ENCODE measurements at regions not wholly inside any gene's neighbourhood (a gene's known extent, or its start where the extent isn't known, plus 50 kb on each side); places are given as distances from the start of the nearest gene placed in this dataset.

GRCh38 chr5:110945874-110946436, 125.6 kb upstream of the TSLP start:
- Histone ChIP-seq H3K4me1 (no peaks in the 10 kb centered on the region), H3K27ac (no peak overlapping the region), H3K9me3 (no peaks in the 10 kb centered on the region), H3K4me3 (no peak overlapping the region), H3K36me3 (no peaks in the 10 kb centered on the region), H3K27me3 (replicated peaks in 1 of 7) (no peaks in the 10 kb centered on the region)
- intact Hi-C loops (cut with DNase I; ENCODE audit: low total_unique reads), result no loop called here
- no peak for TF ChIP-seq POLR2A (IDR thresholded peaks at IDR 0.05)
- no peak for TF ChIP-seq POLR2AphosphoS5 (IDR thresholded peaks at IDR 0.05)
- no peak for TF ChIP-seq CTCF (IDR thresholded peaks at IDR 0.05 in 8 of 11, conservative IDR thresholded peaks at IDR 0.05 in 3 of 11)
- 59 to 82% (median 70%) methylated on average over 3 of the region's 3 CpGs for WGBS, 5 donors
- no peak for DNase-seq

GRCh38 chr5:110951373-110951791, 120.1 kb upstream of the TSLP start:
- Histone ChIP-seq H3K36me3 (no peaks in the 10 kb centered on the region), H3K27ac (no peak overlapping the region), H3K4me1 (no peaks in the 10 kb centered on the region), H3K9me3 (peaks cover 0 to 4% (median 0%) of the 10 kb centered on the region in 8 donors), H3K4me3 (no peak overlapping the region), H3K27me3 (replicated peaks in 1 of 7) (peaks cover 0 to 3% (median 0%) of the 10 kb centered on the region in 7 donors)
- DNase-seq, result no peak
- intact Hi-C loops (cut with DNase I; ENCODE audit: low total_unique reads), result no loop called here
- 75 to 90% (median 81%) methylated on average over 2 of the region's 2 CpGs for WGBS, 5 donors
- TF ChIP-seq POLR2A (IDR thresholded peaks at IDR 0.05) (no peak), POLR2AphosphoS5 (IDR thresholded peaks at IDR 0.05) (no peak), CTCF (IDR thresholded peaks at IDR 0.05 in 8 of 11, conservative IDR thresholded peaks at IDR 0.05 in 3 of 11) (no peak)

GRCh38 chr5:110956280-110956912, 115.1 kb upstream of the TSLP start:
- DNase-seq, result peak; percentile 70
- WGBS, 5 donors, result 46 to 77% (median 65%) methylated on average over 14 to 20 of the region's 20 CpGs
- intact Hi-C loops (cut with DNase I; ENCODE audit: low total_unique reads), result no loop called here

More at GRCh38 chr5:110956280-110956912, 115.1 kb upstream of the TSLP start:
- no peaks in the 10 kb centered on the region for H3K4me1 ChIP-seq
- H3K4me3 ChIP-seq, result no peak overlapping the region
- H3K36me3 ChIP-seq, result no peaks in the 10 kb centered on the region
- no peak for TF ChIP-seq CTCF (IDR thresholded peaks at IDR 0.05 in 8 of 11, conservative IDR thresholded peaks at IDR 0.05 in 3 of 11)
- no peak for TF ChIP-seq POLR2A (IDR thresholded peaks at IDR 0.05)
- no peak for TF ChIP-seq POLR2AphosphoS5 (IDR thresholded peaks at IDR 0.05)
- peaks cover 0 to 8% (median 0%) of the 10 kb centered on the region in 7 donors for H3K27me3 ChIP-seq (replicated peaks in 1 of 7)
- no peak overlapping the region for H3K27ac ChIP-seq
- H3K9me3 ChIP-seq, result peaks cover 0 to 8% (median 0%) of the 10 kb centered on the region in 8 donors
